Astrocyte of the cerebellum (primary cell): ENCODE measurements at regions not wholly inside any gene's neighbourhood (a gene's known extent, or its start where the extent isn't known, plus 50 kb on each side); places are given as distances from the start of the nearest gene placed in this dataset.
A peak's percentile ranks its signal among the peaks of the same experiment; 100 is the strongest.

Experiments
- DNase-seq: peaks from one replicate; pipeline ENCODE4 v3.0.0-alpha.2; 2011; ENCODE audit warnings: low read depth
- H3K4me3 ChIP-seq: 2 replicates; pipeline ENCODE4 v1.5.1; 2011; ENCODE audit warnings: mild to moderate bottlenecking, low read depth, low read length, moderate library complexity
- CTCF ChIP-seq: IDR thresholded peaks from 2 replicates; pipeline ENCODE4 v1.5.1; 2012; ENCODE audit warnings: low read length, low read depth, moderate library complexity, mild to moderate bottlenecking; ENCODE audit errors: missing control alignments
- in situ Hi-C: cut with HindIII; loops from 2 replicates; pipeline ENCODE4 v1.10.0; 2017; ENCODE audit warnings: low sequenced_read_pairs

- no peak for DNase-seq
- H3K4me3 ChIP-seq, result no peak overlapping the region
- in situ Hi-C loops, result no loop called here
- TF ChIP-seq CTCF, result no peak
Observed at GRCh38 chr3:152071315-152071714, 197.4 kb upstream of the MBNL1 start.

GRCh38 chr3:152071924-152072323 is 196.8 kb upstream of the MBNL1 start:
- in situ Hi-C loops, result no loop called here
- peak; percentile 24 for DNase-seq
- TF ChIP-seq CTCF, result peak; percentile 61
- H3K4me3 ChIP-seq, result no peak overlapping the region

- TF ChIP-seq CTCF, result no peak
- in situ Hi-C loops, result no loop called here
- H3K4me3 ChIP-seq, result no peak overlapping the region
- DNase-seq, result no peak
Observed at GRCh38 chr3:152073267-152073666, 195.5 kb upstream of the MBNL1 start.

GRCh38 chr3:152076148-152076547 is 192.6 kb upstream of the MBNL1 start:
- H3K4me3 ChIP-seq, result no peak overlapping the region
- in situ Hi-C loops, result no loop called here
- DNase-seq, result no peak
- no peak for TF ChIP-seq CTCF

GRCh38 chr3:152079980-152080379 is 188.7 kb upstream of the MBNL1 start:
- TF ChIP-seq CTCF, result no peak
- DNase-seq, result no peak
- in situ Hi-C loops, result no loop called here
- no peak overlapping the region for H3K4me3 ChIP-seq

- in situ Hi-C loops, result no loop called here
- no peak for TF ChIP-seq CTCF
- no peak overlapping the region for H3K4me3 ChIP-seq
Observed at GRCh38 chr3:152083135-152083534, 185.6 kb upstream of the MBNL1 start.

More at GRCh38 chr3:152083135-152083534, 185.6 kb upstream of the MBNL1 start:
- DNase-seq, result no peak
